IMR-90 (cell line): ENCODE measurements at regions not wholly inside any gene's neighbourhood (a gene's known extent, or its start where the extent isn't known, plus 50 kb on each side); places are given as distances from the start of the nearest gene placed in this dataset.

Source experiments
- ATAC-seq: fragments of 200-7000 bp; cut with Tn5 transposase; 2 replicates; pipeline ENCODE4 v1.9.1; 2020; ENCODE audit warnings: low read depth, mild to moderate bottlenecking, moderate library complexity
- BruUV-seq: library from RNA; stranded (reverse); fragments of 400-500 nt; replicated peaks from 2 replicates; lab custom pipeline; 2021; lab: Mats Ljungman, UMichigan
- CTCF ChIA-PET: fragments of 300-600 bp; formaldehyde crosslinking; extraction: SDS; loops from one replicate; lab custom pipeline; 2021; ENCODE audit warnings: antibody characterized with exemption; lab: Yijun Ruan, JAX
- POLR2A ChIA-PET: fragments of 300-600 bp; sonication (Branson Sonifier 250); formaldehyde crosslinking; loops from one replicate; lab custom pipeline; 2022; ENCODE audit warnings: antibody characterized with exemption; ENCODE audit not compliant: unreplicated experiment; lab: Charles Lee
- DNase-seq: peaks from one replicate; pipeline ENCODE4 v3.0.0; 2013
- H2AFZ ChIP-seq: replicated peaks from 2 replicates; pipeline ENCODE3; 2013; ENCODE audit warnings: low read length, mild to moderate bottlenecking; ENCODE audit not compliant: poor library complexity
- H2AK5ac ChIP-seq: 2 replicates; pipeline ENCODE4 v1.6.1; 2013; ENCODE audit warnings: low read depth, low read length, inconsistent platforms
- H2AK9ac ChIP-seq: replicated peaks from 2 replicates; pipeline ENCODE3; 2013; ENCODE audit warnings: mild to moderate bottlenecking, low read depth, low read length, moderate library complexity; ENCODE audit not compliant: poor library complexity
- H2BK120ac ChIP-seq: 2 replicates; pipeline ENCODE4 v1.6.1; 2013; ENCODE audit warnings: low read depth, low read length, inconsistent platforms
- H2BK15ac ChIP-seq: 3 replicates; pipeline ENCODE4 v1.6.1; 2013; ENCODE audit warnings: low read depth, low read length, inconsistent platforms
- H2BK20ac ChIP-seq: 2 replicates; pipeline ENCODE4 v1.6.1; 2013; ENCODE audit warnings: low read depth, mild to moderate bottlenecking, inconsistent platforms, low read length, moderate library complexity
- H2BK5ac ChIP-seq: 2 replicates; pipeline ENCODE4 v1.6.1; 2013; ENCODE audit warnings: mild to moderate bottlenecking, low read depth, low read length, inconsistent platforms; ENCODE audit not compliant: poor library complexity, severe bottlenecking
- H3K14ac ChIP-seq: replicated peaks from 2 replicates; pipeline ENCODE4 v1.6.1; 2013; ENCODE audit warnings: low read depth, low read length, inconsistent platforms
- H3K18ac ChIP-seq: 2 replicates; pipeline ENCODE4 v1.6.1; 2013; ENCODE audit warnings: low read depth, low read length, control low read depth
- H3K23ac ChIP-seq: 2 replicates; pipeline ENCODE4 v1.6.1; 2013; ENCODE audit warnings: low read depth, low read length, inconsistent platforms
- H3K27ac ChIP-seq: 2 replicates; pipeline ENCODE4 v1.5.1; 2013; ENCODE audit warnings: mild to moderate bottlenecking, control low read depth, low read length; ENCODE audit not compliant: insufficient read depth
- H3K27me3 ChIP-seq: 2 replicates; pipeline ENCODE4 v1.6.1; 2013; ENCODE audit warnings: low read length; ENCODE audit not compliant: control insufficient read depth, insufficient read depth
- H3K36me3 ChIP-seq: 2 replicates; pipeline ENCODE4 v1.6.1; 2013; ENCODE audit warnings: low read length, mixed read lengths; ENCODE audit not compliant: control insufficient read depth, insufficient read depth
- H3K4ac ChIP-seq: 2 replicates; pipeline ENCODE4 v1.6.1; 2013; ENCODE audit warnings: low read depth, low read length, inconsistent platforms
- H3K4me1 ChIP-seq: 2 replicates; pipeline ENCODE4 v1.6.1; 2013; ENCODE audit warnings: low read length, mixed read lengths; ENCODE audit not compliant: control insufficient read depth, insufficient read depth
- H3K4me2 ChIP-seq: 2 replicates; pipeline ENCODE4 v1.6.1; 2013; ENCODE audit warnings: low read depth, mild to moderate bottlenecking, control low read depth, low read length, moderate library complexity
- H3K4me3 ChIP-seq: 2 replicates; pipeline ENCODE4 v1.5.1; 2013; ENCODE audit warnings: low read depth, mild to moderate bottlenecking, control low read depth, low read length, moderate library complexity; ENCODE audit not compliant: insufficient read depth
- H3K56ac ChIP-seq: 2 replicates; pipeline ENCODE4 v1.6.1; 2013; ENCODE audit warnings: low read length, inconsistent platforms; ENCODE audit not compliant: insufficient read depth; ENCODE audit errors: extremely low read depth
- H3K79me1 ChIP-seq, 2 experiments: 2 replicates each; pipeline ENCODE4 v1.6.1; 2013; ENCODE audit warnings: low read length in 2 of 2, inconsistent platforms in 1 of 2, low read depth in 1 of 2
- H3K9ac ChIP-seq: 2 replicates; pipeline ENCODE4 v1.6.1; 2013; ENCODE audit warnings: low read depth, low read length, control low read depth
- H3K9me1 ChIP-seq: 2 replicates; pipeline ENCODE4 v1.6.1; 2013; ENCODE audit warnings: low read length, inconsistent platforms; ENCODE audit not compliant: insufficient read depth
- H3K9me3 ChIP-seq: 2 replicates; pipeline ENCODE4 v1.6.1; 2013; ENCODE audit warnings: low read length; ENCODE audit not compliant: control insufficient read depth, insufficient read depth
- H4K20me1 ChIP-seq: 2 replicates; pipeline ENCODE4 v1.6.1; 2013; ENCODE audit warnings: low read length, inconsistent platforms; ENCODE audit not compliant: insufficient read depth
- H4K5ac ChIP-seq: 2 replicates; pipeline ENCODE4 v1.6.1; 2013; ENCODE audit warnings: mild to moderate bottlenecking, low read depth, low read length, control low read depth
- H4K8ac ChIP-seq, 2 experiments: 2 replicates each; pipeline ENCODE4 v1.6.1; 2013; ENCODE audit warnings: low read depth in 2 of 2, low read length in 2 of 2, control low read depth in 1 of 2, inconsistent platforms in 1 of 2
- H4K91ac ChIP-seq: 2 replicates; pipeline ENCODE4 v1.6.1; 2013; ENCODE audit warnings: low read depth, low read length, inconsistent platforms; ENCODE audit not compliant: insufficient read depth
- BHLHE40 ChIP-seq: fragments of 150-350 bp; IDR thresholded peaks from 2 replicates; pipeline ENCODE4 v1.6.1; 2016; ENCODE audit warnings: mild to moderate bottlenecking, low read depth, low read length
- CEBPB ChIP-seq: IDR thresholded peaks from 2 replicates; pipeline ENCODE4 v1.6.1; 2012; ENCODE audit warnings: low read depth, low read length, improper control_type of control experiment
- CHD1 ChIP-seq: IDR thresholded peaks from 2 replicates; pipeline ENCODE4 v1.6.1; 2012; ENCODE audit warnings: low read depth, low read length, improper control_type of control experiment
- CTCF ChIP-seq: conservative IDR thresholded peaks from 2 replicates; pipeline ENCODE4 v1.5.1; 2012; ENCODE audit warnings: mild to moderate bottlenecking, low read depth, low read length, improper control_type of control experiment
- ELK1 ChIP-seq: fragments of 150-350 bp; IDR thresholded peaks from 2 replicates; pipeline ENCODE4 v1.6.1; 2016; ENCODE audit warnings: low read depth, mild to moderate bottlenecking, low read length, moderate library complexity, borderline replicate concordance
- FOS ChIP-seq: fragments of 150-350 bp; IDR thresholded peaks from 2 replicates; pipeline ENCODE4 v1.6.1; 2016; ENCODE audit warnings: low read depth, low read length
- MAFK ChIP-seq: IDR thresholded peaks from 2 replicates; pipeline ENCODE4 v1.6.1; 2012; ENCODE audit warnings: low read depth, low read length, improper control_type of control experiment
- MAZ ChIP-seq: IDR thresholded peaks from 2 replicates; pipeline ENCODE4 v1.6.1; 2012; ENCODE audit warnings: low read depth, mild to moderate bottlenecking, low read length, improper control_type of control experiment, moderate library complexity, borderline replicate concordance
- MXI1 ChIP-seq: IDR thresholded peaks from 2 replicates; pipeline ENCODE4 v1.6.1; 2012; ENCODE audit warnings: low read depth, mild to moderate bottlenecking, low read length, moderate library complexity, borderline replicate concordance
- NFE2L2 ChIP-seq: fragments of 150-350 bp; IDR thresholded peaks from 2 replicates; pipeline ENCODE4 v1.6.1; 2016; ENCODE audit warnings: low read depth, mild to moderate bottlenecking, low read length
- POLR2A ChIP-seq: IDR thresholded peaks from 2 replicates; pipeline ENCODE4 v1.6.1; 2012; ENCODE audit warnings: mild to moderate bottlenecking, low read depth, low read length
- RAD21 ChIP-seq: IDR thresholded peaks from 2 replicates; pipeline ENCODE4 v1.6.1; 2012; ENCODE audit warnings: low read length, improper control_type of control experiment
- RCOR1 ChIP-seq: IDR thresholded peaks from 2 replicates; pipeline ENCODE4 v1.6.1; 2012; ENCODE audit warnings: mild to moderate bottlenecking, low read length, improper control_type of control experiment; ENCODE audit not compliant: insufficient replicate concordance
- RFX5 ChIP-seq: IDR thresholded peaks from 2 replicates; pipeline ENCODE4 v1.8.0; 2012; ENCODE audit warnings: low read depth, mild to moderate bottlenecking, low read length, moderate library complexity
- SMC3 ChIP-seq: fragments of 150-350 bp; IDR thresholded peaks from 2 replicates; pipeline ENCODE4 v1.6.1; 2016; ENCODE audit warnings: low read depth, mild to moderate bottlenecking, antibody characterized with exemption, low read length, moderate library complexity
- WGBS, 2 experiments: methylation state at CpG; one replicate each; pipeline versions ENCODE4 v1.1.5 to v1.1.7; 2013; ENCODE audit warnings: missing lambda C conversion rate in 2 of 2; ENCODE audit not compliant: insufficient read length in 1 of 2; ENCODE audit errors: extremely low coverage in 2 of 2; 5-methylcytosine and 5-hydroxymethylcytosine counted together
- dilution Hi-C: fragments of 300-500 bp; cut with HindIII; formaldehyde crosslinking; loops from one replicate; pipeline ENCODE4 v1.14.3; 2018; ENCODE audit warnings: low sequenced_read_pairs; ENCODE audit not compliant: unreplicated experiment
- in situ Hi-C: fragments of 300-500 bp; cut with MboI; formaldehyde crosslinking; loops from 3 replicates; pipeline ENCODE4 v1.14.3; 2019; ENCODE audit warnings: low sequenced_read_pairs, inconsistent platforms, mixed read lengths
- intact Hi-C: fragments of 100-400 bp; cut with micrococcal nuclease; formaldehyde crosslinking; loops from 2 replicates; pipeline ENCODE4 v1.10.0; 2022
- TF ChIP-seq, protein P1 (sequence below): fragments of 150-350 bp; IDR thresholded peaks from 2 replicates; pipeline ENCODE4 v1.6.1; 2017; ENCODE audit warnings: mild to moderate bottlenecking, antibody characterized with exemption, low read length, low read depth

DNA sequence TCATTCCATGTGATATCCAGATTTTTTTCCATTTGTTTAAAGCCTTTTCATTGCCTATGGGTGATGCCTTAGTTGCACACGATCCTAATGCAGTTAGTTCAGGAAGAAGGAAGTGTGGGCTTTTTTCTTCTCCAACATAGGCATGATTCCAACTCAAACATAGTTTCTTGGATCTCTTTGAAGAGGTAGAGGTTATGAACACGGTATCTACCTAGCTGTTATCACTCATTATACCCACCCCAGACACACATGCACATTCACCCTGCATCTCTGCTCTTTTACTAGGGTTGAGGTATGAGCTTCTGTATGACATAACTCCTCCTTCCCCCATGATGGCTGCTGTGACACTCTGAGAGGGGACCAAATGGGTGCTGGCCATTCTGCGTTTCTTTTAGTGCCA, 122.1 kb upstream of the ZNF648 start:
- Histone ChIP-seq H4K20me1 (no peaks in the 10 kb centered on the region), H3K9ac (no peak overlapping the region), H2AK9ac (no peak overlapping the region), H2BK5ac (no peak overlapping the region), H2BK120ac (no peak overlapping the region), H3K36me3 (no peaks in the 10 kb centered on the region), H4K8ac (no peak overlapping the region), H4K91ac (no peak overlapping the region), H3K56ac (no peak overlapping the region), H3K23ac (no peak overlapping the region), H3K9me1 (no peaks in the 10 kb centered on the region), H2AFZ (no peak overlapping the region), H4K5ac (no peak overlapping the region), H2AK5ac (no peak overlapping the region), H3K4ac (no peak overlapping the region), H3K79me1 (no peaks in the 10 kb centered on the region), H3K27me3 (no peaks in the 10 kb centered on the region), H3K4me2 (no peak overlapping the region), H3K9me3 (no peaks in the 10 kb centered on the region), H3K27ac (no peak overlapping the region), H3K18ac (no peak overlapping the region), H3K4me1 (no peaks in the 10 kb centered on the region), H2BK20ac (no peak overlapping the region), H3K14ac (no peak overlapping the region), H3K4me3 (no peak overlapping the region), H2BK15ac (no peak overlapping the region)
- no CpG with 5 or more reads among the region's 3 CpGs for WGBS, 2 experiments
- in situ Hi-C loops, result no loop called here
- intact Hi-C loops, result no loop called here
- DNase-seq (no peak), ATAC-seq (no peak)
- ChIA-PET CTCF (interaction anchor here (0.6 kb wide), 1 partner anchor 106 kb away, joined by 3 read pairs; no protein-coding TSS in a partner anchor), POLR2A (no interaction called here)
- no TSS peak for BruUV-seq
- TF ChIP-seq CTCF, result no peak
- no peak for TF ChIP-seq RCOR1
- no peak for TF ChIP-seq MXI1
- TF ChIP-seq BHLHE40, result no peak
- no peak for TF ChIP-seq MAFK
- TF ChIP-seq ELK1, result no peak
- no peak for TF ChIP-seq SMC3
- no peak for TF ChIP-seq RAD21
- no peak for TF ChIP-seq FOS
- no peak for TF ChIP-seq NFE2L2
- no peak for TF ChIP-seq CHD1
- no peak for TF ChIP-seq RFX5
- no peak for TF ChIP-seq CEBPB
- TF ChIP-seq, protein P1, sequence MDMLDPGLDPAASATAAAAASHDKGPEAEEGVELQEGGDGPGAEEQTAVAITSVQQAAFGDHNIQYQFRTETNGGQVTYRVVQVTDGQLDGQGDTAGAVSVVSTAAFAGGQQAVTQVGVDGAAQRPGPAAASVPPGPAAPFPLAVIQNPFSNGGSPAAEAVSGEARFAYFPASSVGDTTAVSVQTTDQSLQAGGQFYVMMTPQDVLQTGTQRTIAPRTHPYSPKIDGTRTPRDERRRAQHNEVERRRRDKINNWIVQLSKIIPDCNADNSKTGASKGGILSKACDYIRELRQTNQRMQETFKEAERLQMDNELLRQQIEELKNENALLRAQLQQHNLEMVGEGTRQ, result no peak
- TF ChIP-seq MAZ, result no peak
- TF ChIP-seq POLR2A, result no peak
- dilution Hi-C loops, result no loop called here
